SK-MEL-5 (cell line): ENCODE measurements at regions not wholly inside any gene's neighbourhood (a gene's known extent, or its start where the extent isn't known, plus 50 kb on each side); places are given as distances from the start of the nearest gene placed in this dataset.
"Not testable (repeated sequence)": the region's sequence is repeated elsewhere in the genome, so short reads cannot be mapped to it uniquely, and the experiment has no call there.

Source experiments
- DNase-seq: peaks from one replicate; pipeline ENCODE4 v3.0.0-alpha.2; 2016; ENCODE audit warnings: low read depth, low spot score
- in situ Hi-C: cut with HindIII; loops from 2 replicates; pipeline ENCODE4 v1.10.0; 2016; ENCODE audit warnings: low sequenced_read_pairs, high pct_unique_total_duplicates, low pct_unique_long_range_greater_than_20kb

DNA sequence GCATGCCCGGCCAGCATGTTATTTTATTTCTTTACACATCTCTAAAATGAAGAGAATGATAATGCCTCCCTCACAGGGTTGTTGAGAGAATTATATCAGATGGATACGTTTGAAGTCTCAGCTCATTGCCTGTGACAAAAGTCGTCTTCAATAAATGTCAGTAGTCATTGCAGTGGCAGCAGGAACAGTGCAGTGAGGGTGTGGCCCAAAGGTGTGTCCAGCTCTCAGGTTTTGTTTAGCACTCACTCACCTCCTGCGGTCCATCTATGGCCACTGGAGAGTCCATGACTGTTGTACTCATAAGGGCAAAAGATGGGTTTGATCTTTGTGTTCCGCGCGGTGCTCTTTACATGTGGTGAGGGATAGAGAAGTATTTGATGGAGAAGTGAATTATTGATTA lies 77.2 kb upstream of the TIAM2 start:
- in situ Hi-C loops: no loop called here
- no peak for DNase-seq

DNA sequence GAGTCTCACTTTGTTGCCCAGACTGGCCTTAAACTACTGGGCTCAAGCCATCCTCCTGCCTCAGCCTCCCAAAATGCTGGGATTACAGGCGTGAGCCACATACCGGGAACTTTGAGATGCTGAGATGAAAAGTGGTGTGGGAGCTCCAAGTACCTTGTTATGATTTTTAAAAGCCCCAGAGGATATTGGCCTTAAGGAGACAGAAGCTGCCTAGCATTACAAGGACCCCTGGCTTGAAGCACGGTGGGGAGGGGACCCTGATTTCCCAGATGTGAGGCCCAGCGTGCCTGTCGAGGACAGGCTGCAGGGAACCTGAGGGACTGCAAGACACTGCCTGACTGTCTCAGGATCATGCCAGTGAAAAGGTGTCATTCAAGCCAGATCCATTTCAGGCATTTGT lies 75.3 kb upstream of the TIAM2 start:
- DNase-seq: no peak
- in situ Hi-C loops: no loop called here

DNA sequence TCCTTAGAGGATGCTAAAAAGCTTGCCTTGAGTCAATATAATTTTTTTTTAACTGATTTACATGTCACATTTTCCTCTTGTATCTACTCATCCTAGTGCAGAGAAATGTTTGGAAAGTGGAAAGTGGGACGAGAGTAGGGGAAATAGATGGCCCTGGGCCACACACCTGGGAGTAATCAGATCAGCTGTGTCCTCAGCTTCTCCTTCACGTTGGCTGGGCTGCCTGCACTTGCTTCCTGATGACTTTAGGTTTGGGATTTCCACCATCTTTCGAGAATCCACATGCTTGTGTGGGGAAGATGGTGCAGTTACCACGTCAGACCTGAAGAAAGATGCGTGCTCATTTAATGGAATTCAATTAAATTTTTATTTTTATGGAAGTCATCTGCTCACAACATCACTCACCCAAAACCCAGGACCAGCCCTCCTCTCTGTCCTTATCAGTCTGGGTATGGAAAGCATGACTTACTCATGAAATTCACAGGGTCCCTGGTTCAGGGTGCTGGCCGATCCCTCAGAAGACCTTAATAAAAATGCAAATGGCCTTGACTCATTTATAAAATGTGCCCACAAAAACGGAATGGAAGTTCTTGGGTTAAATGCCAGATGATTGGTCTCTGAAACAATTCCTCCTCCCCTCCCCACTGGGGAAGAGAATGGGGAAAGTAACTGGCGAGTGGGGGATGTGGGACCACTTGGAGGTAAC lies 74.5 kb upstream of the TIAM2 start:
- in situ Hi-C loops: no loop called here

DNA sequence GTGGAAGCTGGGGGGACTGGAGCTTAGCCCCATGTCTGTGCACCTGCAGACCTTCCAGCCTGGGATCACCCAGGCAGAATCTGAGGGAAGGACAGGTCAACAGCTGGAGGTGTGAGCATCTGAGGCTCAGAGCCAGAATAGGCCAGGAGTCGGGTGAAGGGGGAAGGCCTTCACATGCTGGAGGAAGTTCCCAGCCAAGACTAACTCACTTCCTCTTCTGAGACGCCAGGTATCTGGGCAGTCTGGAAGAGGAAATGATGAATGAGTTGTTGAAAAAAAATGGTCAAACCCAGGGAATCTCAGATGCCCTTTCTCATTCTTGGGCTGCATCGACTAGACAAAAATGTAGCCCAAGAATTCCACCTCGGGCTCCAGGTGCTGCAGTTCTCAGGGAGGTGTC lies 73.6 kb upstream of the TIAM2 start:
- no peak for DNase-seq
- in situ Hi-C loops: no loop called here

More for the DNA sequence above, 74.5 kb upstream of the TIAM2 start:
- DNase-seq: no peak

DNA sequence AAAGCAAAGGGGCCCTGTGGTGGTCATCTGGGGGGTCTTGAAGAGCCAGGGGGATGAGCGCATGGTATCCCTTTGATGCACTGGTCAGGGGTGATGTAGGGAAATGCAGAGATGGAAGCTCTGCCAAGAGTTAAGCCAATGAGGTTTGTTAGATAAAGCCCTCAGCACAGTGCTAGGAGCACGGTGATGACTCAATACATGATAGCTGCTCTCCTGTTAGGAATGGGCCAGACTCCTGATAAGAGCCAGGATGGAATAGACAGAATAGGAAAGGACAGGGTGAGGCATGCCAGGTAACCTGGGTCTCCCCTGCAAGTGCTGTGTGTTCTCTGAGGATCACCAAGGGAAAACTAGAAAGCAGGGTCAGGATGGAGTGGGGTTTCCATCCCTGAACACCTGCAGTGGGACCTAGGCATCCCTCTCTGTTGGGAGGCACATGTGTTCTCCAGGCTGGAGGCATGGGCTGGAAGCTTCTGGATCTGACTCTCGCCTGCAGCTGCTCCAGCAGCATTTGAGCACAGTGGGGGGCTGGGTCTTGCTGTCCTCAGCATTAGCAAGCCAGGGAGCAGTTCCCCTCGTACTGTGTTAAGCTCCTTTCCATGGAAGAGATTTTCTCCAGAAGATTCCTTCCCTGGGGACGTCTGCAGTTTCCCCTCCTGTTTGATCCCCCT lies 71.8 kb upstream of the TIAM2 start:
- in situ Hi-C loops: no loop called here

DNA sequence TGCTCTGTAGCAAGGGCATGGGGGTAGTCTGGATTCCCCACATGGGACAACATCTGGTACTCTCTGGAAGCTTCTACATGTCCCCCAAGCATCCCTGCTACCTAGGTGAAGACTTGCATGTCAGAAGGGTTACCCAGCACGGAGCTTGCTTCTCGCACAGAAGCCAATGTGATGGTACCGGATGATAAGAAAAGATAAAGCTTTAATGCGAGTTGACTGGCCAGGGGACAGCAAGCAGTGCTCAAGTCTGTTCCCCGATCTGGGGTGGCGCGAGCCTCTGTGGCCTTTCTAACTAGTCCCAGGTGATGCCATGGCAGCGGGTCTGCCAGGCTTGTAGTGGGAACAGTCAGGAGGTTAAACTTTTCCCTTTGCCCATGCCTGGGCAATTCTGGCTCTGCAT lies 70.0 kb upstream of the TIAM2 start:
- DNase-seq: no peak
- in situ Hi-C loops: no loop called here

More for the DNA sequence above, 71.8 kb upstream of the TIAM2 start:
- DNase-seq: no peak

DNA sequence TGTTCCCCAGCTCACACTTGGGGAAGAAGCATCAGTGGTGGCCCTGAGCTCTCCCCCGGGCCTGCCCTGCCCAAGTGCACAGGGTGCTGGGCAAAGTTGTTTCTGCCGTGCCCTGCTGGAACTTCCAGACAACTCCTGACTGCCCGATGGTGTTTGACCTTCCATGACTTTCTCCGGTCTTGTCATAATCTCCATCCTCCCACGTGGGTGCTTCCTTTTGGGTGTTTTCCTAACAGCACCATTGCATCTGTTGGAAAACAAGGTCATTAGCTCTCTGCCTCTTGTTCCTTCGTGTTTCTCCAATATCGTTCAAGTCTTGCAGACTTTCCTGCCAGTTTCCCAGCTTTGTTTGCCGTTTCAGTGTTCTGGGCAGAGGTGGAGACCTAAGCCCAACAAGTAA lies 68.7 kb upstream of the TIAM2 start:
- in situ Hi-C loops: no loop called here
- no peak for DNase-seq

DNA sequence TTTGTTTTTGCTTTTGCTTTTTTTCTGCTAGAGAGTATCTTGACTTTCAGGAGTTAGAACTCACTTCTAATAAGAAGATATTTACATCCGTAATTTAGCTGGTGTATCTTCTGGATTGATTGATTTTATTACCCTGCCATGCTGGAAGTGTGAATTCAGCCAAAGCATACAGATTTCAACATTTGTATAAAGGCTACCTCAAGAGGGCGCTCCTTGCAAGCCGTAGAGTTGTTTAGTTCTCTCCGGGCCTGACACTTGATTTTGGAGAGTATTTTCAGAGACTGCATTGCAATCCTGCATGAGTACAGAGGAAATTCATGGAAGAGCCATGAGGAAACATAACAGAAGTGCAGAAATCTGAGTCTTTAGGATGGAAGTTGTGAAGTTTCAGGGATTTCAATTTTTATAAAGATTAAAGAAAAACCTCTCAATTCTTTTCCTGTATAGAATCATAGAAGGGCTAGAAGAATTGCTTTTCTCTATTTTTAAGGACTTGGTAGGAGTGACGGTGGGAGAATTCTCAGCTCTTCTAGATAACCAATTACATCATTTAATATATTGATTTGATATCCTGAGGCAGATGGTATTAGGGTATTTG lies 66.7 kb upstream of the TIAM2 start:
- peak; percentile 78 for DNase-seq
- in situ Hi-C loops: no loop called here

DNA sequence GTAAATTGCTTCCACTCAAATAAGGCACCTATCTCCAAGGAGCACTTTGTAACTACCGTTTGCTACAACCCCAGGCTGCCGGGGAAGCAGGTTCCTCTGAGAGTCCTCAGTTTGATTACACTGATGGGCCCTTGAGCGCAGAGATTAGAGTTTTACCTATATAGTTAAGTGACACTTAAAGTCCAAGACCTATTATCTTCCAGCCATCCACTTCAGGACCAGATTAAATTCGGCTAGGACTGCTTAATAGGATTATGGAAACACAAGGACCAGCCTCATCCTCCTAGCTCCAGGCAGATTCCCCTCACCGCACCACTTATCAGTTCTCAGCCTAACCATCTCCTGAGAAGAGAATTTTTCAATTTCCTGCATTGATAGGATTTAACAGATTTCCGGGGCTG lies 64.7 kb upstream of the TIAM2 start:
- no peak for DNase-seq
- in situ Hi-C loops: no loop called here

DNA sequence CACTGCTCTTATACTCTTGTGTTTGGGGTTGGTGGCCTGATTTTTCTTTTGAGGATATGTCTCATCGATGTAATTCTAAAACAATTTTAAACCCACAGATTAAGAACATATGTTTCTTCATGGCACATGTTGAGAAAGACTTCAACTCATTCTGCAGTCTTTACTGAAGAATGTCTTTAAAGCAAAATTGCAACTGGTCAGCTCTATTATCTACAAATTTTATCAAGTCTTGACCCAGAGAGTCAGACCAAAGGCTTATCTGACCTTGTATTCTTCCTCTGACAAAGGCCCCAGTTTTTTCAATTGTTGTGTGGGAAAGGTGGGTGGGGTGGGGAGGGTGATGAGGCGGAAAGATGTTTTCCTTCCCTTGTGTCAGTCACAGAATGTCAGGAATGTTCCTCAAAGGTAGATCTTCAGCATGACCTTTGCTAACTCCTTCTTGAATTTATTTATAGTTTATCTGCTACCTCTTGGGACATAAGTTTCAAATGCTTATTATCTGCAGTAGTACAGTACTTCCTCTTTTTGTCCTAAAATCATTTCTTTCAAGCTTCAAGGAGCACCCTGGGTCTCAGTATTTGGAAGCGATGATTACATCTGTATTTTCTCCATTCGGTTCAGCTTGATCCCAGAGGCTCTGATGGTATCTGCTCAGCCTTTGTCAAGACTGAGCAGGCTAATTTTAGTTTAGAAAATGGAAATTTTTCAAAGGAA lies 63.2 kb upstream of the TIAM2 start:
- in situ Hi-C loops: no loop called here
- no peak for DNase-seq

DNA sequence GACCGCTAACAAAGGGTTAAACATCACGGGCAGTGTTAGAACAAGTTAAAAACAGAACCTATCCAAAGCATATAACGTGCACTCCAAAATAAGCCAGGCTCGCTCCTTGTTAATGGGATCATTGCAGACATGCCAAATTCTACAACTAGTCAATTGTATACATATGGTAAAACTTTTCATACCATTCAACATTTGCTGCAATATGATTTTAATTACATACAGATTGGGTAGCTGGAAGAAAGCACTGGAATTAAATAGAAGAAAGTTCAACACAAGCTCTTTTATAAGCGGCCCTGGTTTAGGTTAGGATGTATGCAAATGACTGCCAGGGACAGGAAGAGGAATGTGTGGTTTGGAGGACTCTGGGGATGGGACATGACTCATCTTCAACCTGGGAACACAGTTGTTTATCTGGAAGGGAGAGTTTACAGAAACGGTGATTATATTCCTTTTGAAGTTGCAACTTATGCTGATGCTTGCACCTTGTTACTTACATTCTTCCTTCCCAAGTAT lies 62.5 kb upstream of the TIAM2 start:
- peak; percentile 30 for DNase-seq
- in situ Hi-C loops: no loop called here

DNA sequence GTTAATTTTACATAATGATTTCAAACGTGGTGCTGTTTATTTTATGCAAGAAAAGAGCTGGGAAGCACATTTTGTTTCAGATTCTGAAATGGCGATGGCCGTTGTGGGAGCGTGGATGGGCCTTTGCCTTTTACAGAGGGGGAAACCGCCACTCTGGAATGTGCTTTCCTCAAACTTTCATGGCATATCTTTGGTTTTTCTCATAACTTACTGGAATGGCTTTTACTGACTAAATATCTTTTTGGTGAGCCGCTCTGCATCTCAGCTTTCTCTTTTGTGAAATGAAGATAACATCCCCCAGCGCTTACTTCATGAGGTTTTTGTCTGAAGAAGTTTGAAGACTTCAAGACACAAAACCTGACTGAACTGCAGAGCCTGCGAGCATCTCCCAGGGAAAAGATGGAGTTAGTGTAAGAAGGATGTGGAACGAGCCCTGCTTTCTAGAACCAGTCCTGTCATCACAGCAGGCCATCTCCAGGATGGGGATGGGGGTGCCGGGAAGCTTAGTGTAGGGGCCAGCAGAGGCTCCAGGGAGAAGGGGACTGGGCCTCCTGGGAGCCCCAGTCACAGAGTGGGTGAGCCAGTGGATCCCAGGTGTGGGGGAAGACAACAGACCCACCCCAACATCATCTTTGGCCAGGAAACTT lies 61.8 kb upstream of the TIAM2 start:
- no peak for DNase-seq

DNA sequence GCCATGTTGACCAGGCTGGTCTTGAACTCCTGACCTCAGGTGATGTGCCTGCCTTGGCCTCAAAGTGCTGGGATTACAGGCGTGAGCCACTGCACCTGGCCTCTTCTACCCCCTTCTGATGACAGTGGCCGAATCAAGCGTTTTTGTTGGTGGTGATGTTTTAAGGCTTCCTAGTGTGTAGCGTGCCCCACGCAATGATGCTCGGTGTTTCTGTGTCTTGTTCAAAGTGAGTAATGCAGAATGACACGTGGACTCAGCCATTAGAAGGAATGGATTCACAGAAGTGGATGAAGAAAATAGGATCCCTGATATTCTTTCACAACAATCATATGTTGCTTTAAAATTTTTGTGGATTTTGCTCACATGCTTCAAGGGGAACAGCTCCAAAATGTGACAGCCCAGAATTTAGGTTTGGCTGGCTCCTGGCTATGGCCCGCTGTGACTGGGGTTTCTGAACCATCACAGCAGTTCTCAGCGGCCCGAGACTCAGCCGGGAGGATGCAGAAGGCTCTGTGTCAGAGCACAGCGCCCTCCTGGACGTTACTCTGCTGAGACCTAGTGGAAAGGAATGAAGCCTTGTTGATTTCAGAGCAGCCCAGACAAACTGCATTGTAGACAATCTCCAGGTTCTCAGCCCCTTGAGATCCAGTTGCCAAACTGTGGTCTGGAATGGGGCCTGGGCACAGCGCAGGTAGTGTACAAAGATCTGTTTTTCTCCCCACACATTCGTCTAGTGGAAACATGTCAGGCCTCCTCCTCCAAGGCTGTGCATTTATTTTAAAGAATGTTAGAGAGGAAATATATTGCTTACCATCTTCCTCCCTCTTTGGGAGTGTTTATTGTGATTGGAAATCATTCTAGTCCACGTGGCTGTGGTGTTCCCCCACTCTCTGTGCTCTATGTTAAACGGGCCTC lies 57.6 kb upstream of the TIAM2 start:
- no peak for DNase-seq
- in situ Hi-C loops: no loop called here

More for the DNA sequence above, 61.8 kb upstream of the TIAM2 start:
- in situ Hi-C loops: no loop called here

DNA sequence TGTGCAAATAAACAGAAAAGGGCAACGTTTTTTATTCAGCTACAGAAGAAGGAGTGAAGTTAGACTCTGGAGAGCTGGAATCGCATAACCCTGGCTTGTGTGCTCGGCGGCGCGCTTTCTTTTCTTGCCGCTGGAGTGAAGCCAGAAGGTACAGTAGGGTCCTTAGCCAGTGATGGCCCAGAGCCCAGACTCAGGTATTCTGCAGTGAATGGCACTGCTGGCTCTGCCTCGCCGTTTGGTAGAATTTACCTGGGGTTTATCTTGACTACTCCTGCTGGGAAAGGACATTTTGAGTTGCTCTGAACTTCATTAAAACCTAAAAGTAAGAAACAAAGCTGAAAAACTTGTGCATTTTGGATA lies 56.9 kb upstream of the TIAM2 start:
- in situ Hi-C loops: no loop called here
- no peak for DNase-seq

DNA sequence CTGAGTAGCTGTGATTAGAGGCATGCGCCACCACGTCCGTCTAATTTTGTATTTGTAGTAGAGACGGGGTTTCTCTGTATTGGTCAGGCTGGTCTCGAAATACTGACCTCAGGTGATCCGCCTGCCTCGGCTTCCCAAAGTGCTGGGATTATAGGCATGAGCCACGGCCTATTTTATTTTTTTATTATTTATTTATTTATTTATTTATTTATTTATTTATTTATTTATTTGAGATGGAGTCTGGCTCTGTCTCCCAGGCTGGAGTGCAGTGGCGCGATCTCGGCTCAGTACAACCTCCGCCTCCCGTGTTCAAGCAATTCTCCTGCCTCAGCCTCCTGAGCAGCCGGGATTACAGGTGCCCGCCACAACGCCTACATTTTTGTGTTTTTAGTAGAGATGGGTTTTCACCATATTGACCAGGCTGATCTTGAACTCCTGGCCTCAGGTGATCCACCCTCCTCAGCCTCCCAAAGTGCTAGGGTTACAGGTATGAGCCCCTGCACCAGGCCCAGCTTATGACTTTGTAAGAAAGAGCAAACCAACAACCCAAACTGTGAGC lies 56.3 kb upstream of the TIAM2 start:
- DNase-seq, in situ Hi-C loops: not testable (repeated sequence)

DNA sequence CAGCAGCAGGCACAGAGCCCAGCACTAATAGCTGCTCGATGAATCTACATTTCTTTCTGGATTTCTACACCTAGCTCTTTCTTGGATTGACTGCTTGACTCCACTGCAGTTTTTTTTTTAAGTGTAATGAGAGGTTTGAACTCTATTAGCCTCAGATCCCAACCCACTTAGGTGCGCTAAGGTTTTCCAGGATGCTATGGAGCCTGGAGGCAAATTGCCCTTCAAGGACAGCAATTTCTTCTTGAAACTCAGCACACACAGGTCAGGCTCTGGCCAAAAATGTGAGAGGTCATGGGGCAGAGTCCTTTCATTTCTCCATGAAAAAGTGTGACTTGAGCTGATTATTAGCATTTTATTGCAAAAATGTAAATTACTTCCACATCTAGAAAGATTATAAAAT lies 52.3 kb upstream of the TIAM2 start:
- in situ Hi-C loops: no loop called here
- DNase-seq: no peak
